Stomach (tissue), 8 donors: ENCODE measurements at regions not wholly inside any gene's neighbourhood (a gene's known extent, or its start where the extent isn't known, plus 50 kb on each side); places are given as distances from the start of the nearest gene placed in this dataset.
"Not testable (repeated sequence)": the region's sequence is repeated elsewhere in the genome, so short reads cannot be mapped to it uniquely, and the experiment has no call there.

Experiments used
- DNase-seq, 2 donors: peaks; one replicate each; pipeline versions ENCODE4 v3.0.0 to v3.0.0-alpha.2; 2013 to 2019
- H3K27ac ChIP-seq, 5 donors: fragments of 200-600 bp in 4 of 5; sonication (generic) in 4 of 5; one replicate each; pipeline ENCODE4 v1.5.1; 2013 to 2019; ENCODE audit warnings: mild to moderate bottlenecking in 1 of 5, moderate library complexity in 1 of 5
- H3K27me3 ChIP-seq, 3 donors: fragments of 200-600 bp; sonication (generic); one replicate each; pipeline ENCODE4 v1.5.1; 2017 to 2019; ENCODE audit warnings: mixed run types in 1 of 3
- H3K36me3 ChIP-seq, 4 donors: fragments of 200-600 bp; sonication (generic); 1 replicate in 3 of 4; 2 replicates in 1 of 4; pipeline ENCODE4 v1.5.1; 2016 to 2019
- H3K4me1 ChIP-seq, 4 donors: fragments of 200-600 bp; sonication (generic); one replicate each; pipeline ENCODE4 v1.5.1; 2016 to 2019
- H3K4me3 ChIP-seq, 4 donors: fragments of 200-600 bp; sonication (generic) in 3 of 4; one replicate each; pipeline ENCODE4 v1.5.1; 2016 to 2019; ENCODE audit warnings: mild to moderate bottlenecking in 1 of 4
- H3K9me3 ChIP-seq, 4 donors: fragments of 200-600 bp; sonication (generic); one replicate each; pipeline ENCODE4 v1.5.1; 2016 to 2019
- CTCF ChIP-seq, 7 experiments: fragments of 450-650 bp in 4 of 7; fragments of 200-600 bp in 3 of 7; sonication (generic) in 3 of 7; IDR thresholded peaks; one replicate each; pipeline ENCODE4 v1.5.1; 2016 to 2019; ENCODE audit warnings: antibody characterized with exemption in 7 of 7, control low read depth in 2 of 7, mild to moderate bottlenecking in 1 of 7
- EP300 ChIP-seq: sonication (generic); formaldehyde crosslinking; IDR thresholded peaks from one replicate; pipeline ENCODE4 v1.6.1; 2017; ENCODE audit warnings: antibody characterized with exemption
- POLR2A ChIP-seq, 4 donors: fragments of 450-650 bp; IDR thresholded peaks; one replicate each; pipeline ENCODE4 v1.6.1; 2016; ENCODE audit warnings: antibody characterized with exemption in 4 of 4, control low read depth in 2 of 4, mild to moderate bottlenecking in 1 of 4, moderate library complexity in 1 of 4
- POLR2AphosphoS5 ChIP-seq, 3 donors: sonication (generic); formaldehyde crosslinking; IDR thresholded peaks; one replicate each; pipeline ENCODE4 v1.6.1; 2016; ENCODE audit warnings: antibody characterized with exemption in 3 of 3
- WGBS, 5 donors: extraction: QIAGEN DNeasy Blood & Tissue Kit in 3 of 5; methylation state at CpG; one replicate each; pipeline versions ENCODE4 v1.1.5 to v1.1.7; 2013 to 2018; 5-methylcytosine and 5-hydroxymethylcytosine counted together
- intact Hi-C: fragments of 100-400 bp; cut with DNase I; formaldehyde crosslinking; loops from one replicate; pipeline ENCODE4 v1.15.1; 2023; ENCODE audit warnings: low total_unique reads
- donor health status: healthy with polysubstance abuse.
- donor health status: Bipolar disorder and iron deficiency.
- donor health status: healthy.

- peak in 1 of 2 donors; percentile 33 for DNase-seq
- Histone ChIP-seq H3K4me3 (no peak overlapping the region), H3K36me3 (no peaks in the 10 kb centered on the region), H3K27ac (no peak overlapping the region), H3K9me3 (peaks cover 0 to 7% (median 0%) of the 10 kb centered on the region in 4 donors), H3K4me1 (no peaks in the 10 kb centered on the region), H3K27me3 (no peaks in the 10 kb centered on the region)
- TF ChIP-seq POLR2A (IDR thresholded peaks at IDR 0.05): no peak
- TF ChIP-seq CTCF (IDR thresholded peaks at IDR 0.05): no peak
- TF ChIP-seq EP300: no peak
- no peak for TF ChIP-seq POLR2AphosphoS5 (IDR thresholded peaks at IDR 0.05)
- intact Hi-C loops: no loop called here
- 60 to 89% (median 71%) methylated on average over 1 of the region's 1 CpG for WGBS, 5 donors
These were observed 742.8 kb downstream of the NR2F1-AS1 start for GRCh38 chr5:92838253-92838652.

GRCh38 chr5:92836855-92837755 is 743.9 kb downstream of the NR2F1-AS1 start:
- Histone ChIP-seq H3K9me3 (peaks cover 0 to 7% (median 0%) of the 10 kb centered on the region in 4 donors), H3K4me1 (no peaks in the 10 kb centered on the region), H3K4me3 (no peak overlapping the region), H3K36me3 (no peaks in the 10 kb centered on the region), H3K27me3 (no peaks in the 10 kb centered on the region), H3K27ac (no peak overlapping the region)
- intact Hi-C loops: no loop called here
- no peak for TF ChIP-seq EP300
- no peak for TF ChIP-seq POLR2AphosphoS5 (IDR thresholded peaks at IDR 0.05)
- TF ChIP-seq CTCF (IDR thresholded peaks at IDR 0.05): no peak
- TF ChIP-seq POLR2A (IDR thresholded peaks at IDR 0.05): no peak
- WGBS, 5 donors: 61 to 81% (median 65%) methylated on average over 3 of the region's 3 CpGs
- no peak for DNase-seq

GRCh38 chr5:92835712-92836111 is 745.3 kb downstream of the NR2F1-AS1 start:
- H3K9me3 ChIP-seq: peaks cover 0 to 10% (median 2%) of the 10 kb centered on the region in 4 donors
- TF ChIP-seq EP300: no peak
- TF ChIP-seq CTCF (IDR thresholded peaks at IDR 0.05): no peak
- no peak for TF ChIP-seq POLR2A (IDR thresholded peaks at IDR 0.05)
- TF ChIP-seq POLR2AphosphoS5 (IDR thresholded peaks at IDR 0.05): no peak
- no peak for DNase-seq
- H3K27ac ChIP-seq: no peak overlapping the region
- no peaks in the 10 kb centered on the region for H3K36me3 ChIP-seq
- 0 to 35% (median 4%) methylated on average over 1 of the region's 1 CpG for WGBS, 5 donors
- no peak overlapping the region for H3K4me3 ChIP-seq
- no peaks in the 10 kb centered on the region for H3K4me1 ChIP-seq
- intact Hi-C loops: no loop called here
- no peaks in the 10 kb centered on the region for H3K27me3 ChIP-seq

- WGBS, 5 donors: 76 to 93% (median 89%) methylated on average over 3 of the region's 3 CpGs
- DNase-seq, intact Hi-C loops, H3K27me3 ChIP-seq, H3K4me3 ChIP-seq, H3K4me1 ChIP-seq, H3K27ac ChIP-seq, H3K36me3 ChIP-seq, H3K9me3 ChIP-seq: not testable (repeated sequence)
These were observed 757.5 kb downstream of the NR2F1-AS1 start for GRCh38 chr5:92823551-92823950.

- intact Hi-C loops: no loop called here
- Histone ChIP-seq H3K4me1 (no peaks in the 10 kb centered on the region), H3K9me3 (no peaks in the 10 kb centered on the region), H3K27ac (no peak overlapping the region), H3K36me3 (no peaks in the 10 kb centered on the region), H3K4me3 (no peak overlapping the region), H3K27me3 (no peaks in the 10 kb centered on the region)
- no peak for DNase-seq
- TF ChIP-seq CTCF (IDR thresholded peaks at IDR 0.05) (no peak), POLR2AphosphoS5 (IDR thresholded peaks at IDR 0.05) (no peak), EP300 (no peak), POLR2A (IDR thresholded peaks at IDR 0.05) (no peak)
- 77 to 90% (median 81%) methylated on average over 9 of the region's 9 CpGs for WGBS, 5 donors
These were observed 758.8 kb downstream of the NR2F1-AS1 start for GRCh38 chr5:92822183-92822582.
